ENCODE measurements at regions not wholly inside any gene's neighbourhood (a gene's known extent, or its start where the extent isn't known, plus 50 kb on each side); places are given as distances from the start of the nearest gene placed in this dataset.
"Not testable (repeated sequence)": the region's sequence is repeated elsewhere in the genome, so short reads cannot be mapped to it uniquely, and the experiment has no call there.

- no peak for DNase-seq (ENCODE audit: low spot score)
Measured at GRCh38 chr15:35695003-35695402, 149.0 kb upstream of the DPH6 start.

DNA sequence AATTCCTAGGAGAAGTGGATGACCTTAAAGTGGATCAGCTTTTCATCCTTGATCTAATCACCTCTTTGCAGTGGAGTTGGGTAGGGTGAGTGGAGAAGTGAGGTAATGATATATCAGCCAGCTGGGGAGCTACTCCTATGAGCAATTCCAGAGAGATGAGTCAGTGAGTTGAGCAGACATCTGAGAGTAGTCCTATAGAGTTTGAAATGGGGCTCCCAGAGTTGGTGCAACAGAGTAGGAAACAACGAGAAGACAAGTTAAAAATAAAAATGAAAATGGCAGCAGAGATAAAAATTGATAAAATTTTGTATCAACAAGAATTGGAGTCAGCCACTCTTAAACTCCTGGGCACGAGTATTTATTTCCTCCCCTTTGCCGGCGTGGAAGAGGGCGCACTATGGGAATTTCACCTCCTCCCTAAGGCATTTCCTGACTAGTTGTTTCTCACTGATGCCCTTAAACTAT, 150.8 kb upstream of the DPH6 start:
- peak; percentile 87 for DNase-seq (ENCODE audit: low spot score)

DNA sequence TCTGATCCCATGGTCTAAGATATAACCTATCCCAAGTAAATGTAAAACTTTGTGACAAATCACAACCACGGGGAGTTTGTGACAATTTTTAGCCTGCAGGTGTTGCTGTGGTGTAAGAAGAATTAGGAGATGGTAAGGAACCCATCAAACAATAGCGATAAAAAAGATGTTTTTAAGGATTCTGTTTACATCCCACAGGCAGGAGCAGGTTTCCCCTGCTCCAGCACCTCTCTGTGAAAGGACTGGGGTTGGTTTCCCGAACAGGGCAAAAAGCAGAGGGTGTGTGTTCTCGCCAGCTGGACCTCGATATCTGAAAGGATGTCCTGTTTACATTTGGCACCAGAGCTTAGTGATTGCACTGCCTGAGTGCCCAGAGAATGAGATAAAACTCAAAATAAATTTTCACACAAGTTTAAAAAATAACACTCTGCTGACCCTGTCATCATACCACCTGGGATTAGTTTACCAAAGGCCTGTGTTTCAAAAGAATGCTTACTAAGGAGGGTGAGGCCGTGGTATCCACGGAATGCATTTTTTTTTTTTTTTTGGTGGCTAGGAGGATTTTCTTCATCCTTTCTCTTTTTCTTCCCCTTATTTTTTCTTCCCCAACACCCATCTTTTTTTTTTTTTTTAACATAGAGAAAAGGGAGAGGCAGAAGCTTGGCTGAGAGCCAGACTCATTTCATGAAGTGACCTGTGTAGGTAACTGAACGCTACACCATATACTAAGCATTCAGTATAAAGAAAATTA, 151.8 kb upstream of the DPH6 start:
- DNase-seq (ENCODE audit: low spot score), result peak; percentile 38

- DNase-seq (ENCODE audit: low spot score), result no peak
Measured at GRCh38 chr15:35698331-35698730, 152.4 kb upstream of the DPH6 start.

DNA sequence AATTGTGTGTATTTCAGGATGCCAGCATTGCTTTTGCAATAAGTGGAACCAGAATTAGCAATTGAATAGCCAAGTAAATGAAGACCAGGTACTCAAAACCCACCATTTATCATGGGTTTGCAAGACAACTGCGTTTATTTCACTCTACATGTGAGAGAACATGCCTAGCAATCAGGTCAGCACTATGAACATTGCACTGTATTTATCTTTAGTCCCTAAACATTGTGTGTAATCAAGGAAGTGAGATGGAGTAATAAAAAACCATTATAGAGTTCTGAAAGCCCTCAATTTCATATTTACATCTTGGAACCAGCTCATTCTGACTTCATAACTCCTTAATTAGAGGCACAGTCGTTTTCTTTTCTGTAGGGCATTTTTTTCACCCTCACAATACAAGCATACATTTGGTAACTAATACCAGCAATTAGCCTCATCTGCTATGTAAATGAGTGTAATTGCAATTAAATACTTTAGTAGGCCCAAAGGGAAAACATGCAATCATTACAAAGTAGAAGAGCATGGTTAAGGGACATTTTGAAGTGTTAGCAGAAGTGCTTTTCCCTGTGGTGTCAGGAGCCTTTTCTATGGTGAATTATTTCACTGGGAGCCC, 153.1 kb upstream of the DPH6 start:
- no peak for DNase-seq (ENCODE audit: low spot score)

- DNase-seq (ENCODE audit: low spot score), result not testable (repeated sequence)
Measured at GRCh38 chr15:35700091-35700593, 154.2 kb upstream of the DPH6 start.

- DNase-seq (ENCODE audit: low spot score), result no peak
Measured at GRCh38 chr15:35701402-35702046, 155.6 kb upstream of the DPH6 start.

GRCh38 chr15:35702946-35703495, 157.1 kb upstream of the DPH6 start:
- DNase-seq (ENCODE audit: low spot score), result no peak

DNA sequence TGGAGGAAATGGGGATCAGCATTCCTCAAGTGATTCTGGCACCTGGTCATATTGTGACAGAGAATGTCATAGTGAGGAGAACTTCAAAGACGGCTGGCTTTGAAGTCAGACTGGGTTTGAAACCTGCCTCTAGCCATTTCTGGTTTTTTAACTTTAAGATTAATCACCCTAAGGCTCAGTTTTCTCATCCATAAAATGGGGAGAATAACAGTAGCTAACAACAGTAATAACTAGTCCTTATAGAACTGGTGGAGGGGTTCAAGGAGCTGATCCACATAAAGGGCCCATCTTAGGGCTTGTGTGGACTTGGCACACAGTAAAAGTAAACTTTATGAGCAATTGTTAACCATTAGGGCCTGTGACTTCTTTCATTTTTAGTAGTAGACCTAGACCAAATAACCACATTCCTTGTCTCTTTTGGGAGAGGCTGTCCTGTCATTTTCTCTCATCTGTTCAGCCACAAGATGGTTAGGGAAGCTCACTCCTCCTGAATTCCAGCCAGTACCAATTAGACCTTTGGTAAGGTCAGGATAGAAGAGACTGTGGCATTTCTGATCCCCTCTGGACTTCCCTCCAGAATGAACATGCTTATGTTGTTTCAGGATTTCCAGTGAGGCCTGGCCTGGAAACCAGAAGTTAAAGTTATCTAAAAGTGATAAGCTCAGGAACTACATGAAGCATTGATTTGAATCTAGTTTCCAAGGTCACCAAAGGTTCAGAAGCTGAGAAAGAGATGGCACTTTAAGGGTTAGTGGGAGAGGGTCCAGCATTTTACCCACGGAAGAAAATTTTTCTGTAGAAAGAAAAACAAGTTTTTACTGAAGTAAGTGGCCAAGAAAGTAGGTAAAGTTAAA, 159.3 kb upstream of the DPH6 start:
- no peak for DNase-seq (ENCODE audit: low spot score)

GRCh38 chr15:35705884-35706585, 160.1 kb upstream of the DPH6 start:
- DNase-seq (ENCODE audit: low spot score), result peak; percentile 15

DNA sequence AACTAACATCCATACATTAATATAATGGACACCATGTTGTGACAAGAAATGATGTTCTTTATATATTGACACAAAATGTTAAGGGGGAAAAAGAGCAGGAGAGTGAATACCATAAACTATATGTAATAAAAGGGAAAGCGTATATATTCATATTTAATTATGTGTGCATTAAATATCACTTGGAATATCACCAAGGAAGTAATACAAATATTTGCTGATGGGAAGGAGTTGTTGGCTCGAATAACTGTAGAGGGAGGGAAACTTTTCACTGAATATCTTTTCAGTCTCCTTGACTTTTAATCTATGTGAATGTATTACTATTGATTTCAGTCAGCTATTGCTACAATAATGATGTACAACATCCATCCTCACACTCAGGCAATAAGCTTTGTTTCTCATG, 167.0 kb upstream of the DPH6 start:
- DNase-seq (ENCODE audit: low spot score), result no peak

- DNase-seq (ENCODE audit: low spot score), result peak; percentile 77
Measured at GRCh38 chr15:35713733-35714132, 167.8 kb upstream of the DPH6 start.

DNA sequence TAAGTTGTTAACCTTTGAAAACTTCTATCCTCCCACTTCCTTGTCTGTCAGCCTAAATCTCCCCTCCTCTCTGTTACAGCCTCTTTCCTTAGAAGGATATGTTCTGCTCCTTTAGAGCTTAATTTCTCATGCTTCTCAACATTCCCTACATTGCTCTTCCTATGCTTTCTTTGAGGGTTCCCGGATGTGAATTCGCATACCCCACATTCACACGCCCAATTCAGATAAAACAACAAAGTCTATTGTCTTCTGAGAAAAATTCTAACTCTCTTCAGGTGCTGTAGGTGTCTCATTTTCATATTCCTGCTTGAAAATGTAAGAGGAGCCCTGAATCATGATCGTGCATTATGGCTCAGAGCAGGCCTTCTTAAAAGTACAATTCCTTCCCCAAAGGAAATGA, 171.8 kb upstream of the DPH6 start:
- no peak for DNase-seq (ENCODE audit: low spot score)

- peak; percentile 57 for DNase-seq (ENCODE audit: low spot score)
Measured at GRCh38 chr15:35720019-35720418, 174.1 kb upstream of the DPH6 start.

GRCh38 chr15:35720984-35721383, 175.0 kb upstream of the DPH6 start:
- no peak for DNase-seq (ENCODE audit: low spot score)

DNA sequence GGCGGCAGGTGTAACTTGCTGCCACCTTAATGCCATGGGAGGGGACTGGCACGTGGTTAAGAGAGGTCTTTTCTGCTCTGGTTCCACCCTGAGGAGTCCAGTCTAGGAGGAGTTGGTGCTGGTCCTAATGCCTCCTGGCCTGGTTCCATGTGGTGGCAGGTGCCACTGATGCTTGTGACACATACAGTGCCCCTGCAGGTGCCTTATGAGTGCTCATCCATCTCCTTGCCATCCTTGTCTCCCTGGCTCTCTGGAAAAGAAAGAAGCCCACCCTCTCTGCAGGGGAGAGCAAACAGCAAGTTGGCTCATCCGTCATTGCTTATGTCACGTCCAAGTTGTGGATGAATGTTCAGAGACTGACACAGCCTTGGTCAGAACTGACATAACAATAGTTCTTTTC, 175.8 kb upstream of the DPH6 start:
- no peak for DNase-seq (ENCODE audit: low spot score)

- DNase-seq (ENCODE audit: low spot score), result no peak
Measured at GRCh38 chr15:35722501-35722900, 176.5 kb upstream of the DPH6 start.

DNA sequence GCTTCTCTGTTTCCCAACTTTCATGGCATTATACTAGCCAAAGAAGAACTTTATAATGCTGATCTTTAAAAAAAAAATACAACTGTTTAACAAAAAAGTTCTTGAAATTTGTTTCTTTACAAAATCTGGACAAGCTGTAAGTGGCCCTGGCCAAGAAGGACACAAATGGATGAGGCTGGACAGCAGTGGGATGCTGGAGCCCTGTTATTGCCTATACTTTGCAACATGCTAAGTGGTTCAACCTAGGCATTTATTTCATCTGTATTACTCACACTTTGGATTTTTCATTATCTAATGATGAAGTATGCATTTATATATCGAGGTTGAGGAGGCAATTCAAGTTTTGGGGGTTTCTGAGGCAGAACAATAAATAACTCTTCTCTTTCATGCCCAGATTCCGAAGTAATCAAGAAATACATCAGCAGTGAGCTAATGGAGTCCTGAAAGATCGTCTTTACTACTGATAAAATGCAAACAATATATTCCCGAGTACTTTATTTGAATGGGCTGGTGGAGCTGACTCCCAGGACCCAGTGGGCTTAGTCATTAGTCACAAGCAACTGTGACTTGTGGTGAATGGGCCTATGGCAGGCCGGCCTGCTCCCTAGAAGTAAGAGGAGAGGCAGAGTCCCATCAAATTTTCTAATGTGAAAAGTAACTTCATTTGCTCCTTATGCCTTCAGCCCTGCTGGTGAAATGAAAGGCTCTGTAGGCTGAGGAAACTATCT, 177.3 kb upstream of the DPH6 start:
- no peak for DNase-seq (ENCODE audit: low spot score)

GRCh38 chr15:35723852-35724251, 177.9 kb upstream of the DPH6 start:
- no peak for DNase-seq (ENCODE audit: low spot score)

GRCh38 chr15:35724626-35725025, 178.7 kb upstream of the DPH6 start:
- DNase-seq (ENCODE audit: low spot score), result no peak

- DNase-seq (ENCODE audit: low spot score), result no peak
Measured at GRCh38 chr15:35725353-35725752, 179.4 kb upstream of the DPH6 start.
